RWPE1 (cell line): ENCODE measurements at regions not wholly inside any gene's neighbourhood (a gene's known extent, or its start where the extent isn't known, plus 50 kb on each side); places are given as distances from the start of the nearest gene placed in this dataset.

Source experiments
- CTCF ChIA-PET: fragments of 350-600 bp; sonication (Branson Sonifier 250); formaldehyde crosslinking; extraction: SDS; loops from one replicate; lab custom pipeline; 2021; lab: Yijun Ruan, JAX
- POLR2A ChIA-PET: fragments of 400-600 bp; formaldehyde crosslinking; extraction: SDS; loops from one replicate; lab custom pipeline; 2020; ENCODE audit warnings: antibody characterized with exemption; ENCODE audit not compliant: low non-redundant PET; lab: Yijun Ruan, JAX
- DNase-seq: peaks from one replicate; pipeline ENCODE4 v3.0.0; 2012; ENCODE audit warnings: low spot score
- H3K27ac ChIP-seq: fragments of 450-650 bp; 2 replicates; pipeline ENCODE4 v1.5.1; 2017
- CTCF ChIP-seq: fragments of 450-650 bp; conservative IDR thresholded peaks from 2 replicates; pipeline ENCODE4 v1.5.1; 2017; ENCODE audit warnings: low read depth, mild to moderate bottlenecking

- H3K27ac ChIP-seq: no peak overlapping the region
- ChIA-PET CTCF (interaction anchor here (0.6 to 1.0 kb wide), 3 partner anchors 9 to 149 kb away, joined by 3 read pairs; no protein-coding TSS in a partner anchor), POLR2A (no interaction called here)
- peak; percentile 21 for TF ChIP-seq CTCF
- no peak for DNase-seq
Observed at GRCh38 chr7:35430547-35431153, 176.8 kb upstream of the TBX20 start.

GRCh38 chr7:35424869-35425495 lies 171.1 kb upstream of the TBX20 start:
- POLR2A ChIA-PET: no interaction called here
- no peak overlapping the region for H3K27ac ChIP-seq
- peak; percentile 64 for DNase-seq
- CTCF ChIA-PET: interaction anchor here (0.5 to 1.6 kb wide), 10 partner anchors 10 to 1373 kb away, joined by 3 to 9 read pairs (median 4); no protein-coding TSS in a partner anchor
- peak; percentile 81 for TF ChIP-seq CTCF

- POLR2A ChIA-PET: no interaction called here
- CTCF ChIA-PET: interaction anchor here (0.5 to 1.6 kb wide), 6 partner anchors 10 to 200 kb away, joined by 3 to 9 read pairs (median 6); no protein-coding TSS in a partner anchor
- DNase-seq: no peak
- H3K27ac ChIP-seq: no peak overlapping the region
- no peak for TF ChIP-seq CTCF
Observed at GRCh38 chr7:35424440-35424839, 170.5 kb upstream of the TBX20 start.

GRCh38 chr7:35422715-35423114 lies 168.8 kb upstream of the TBX20 start:
- no peak overlapping the region for H3K27ac ChIP-seq
- POLR2A ChIA-PET: no interaction called here
- DNase-seq: no peak
- CTCF ChIA-PET: interaction anchor here (0.6 kb wide), 1 partner anchor 983 kb away, joined by 6 read pairs; no protein-coding TSS in a partner anchor
- no peak for TF ChIP-seq CTCF

GRCh38 chr7:35420656-35421055 lies 166.8 kb upstream of the TBX20 start:
- ChIA-PET POLR2A (no interaction called here), CTCF (interaction anchor here (0.6 to 0.7 kb wide), 2 partner anchors 164 to 203 kb away, joined by 3 read pairs; no protein-coding TSS in a partner anchor)
- H3K27ac ChIP-seq: no peak overlapping the region
- TF ChIP-seq CTCF: no peak
- no peak for DNase-seq

- no peak for TF ChIP-seq CTCF
- no peak for DNase-seq
- ChIA-PET POLR2A (no interaction called here), CTCF (no interaction called here)
- H3K27ac ChIP-seq: no peak overlapping the region
Observed at GRCh38 chr7:35419391-35419755, 165.5 kb upstream of the TBX20 start.
